IPS-18a (cell line): ENCODE measurements at regions not wholly inside any gene's neighbourhood (a gene's known extent, or its start where the extent isn't known, plus 50 kb on each side); places are given as distances from the start of the nearest gene placed in this dataset.

Experiments
- H3K27ac ChIP-seq: one replicate; pipeline ENCODE4 v1.5.1; 2013; ENCODE audit warnings: low read length
- H3K27me3 ChIP-seq: one replicate; pipeline ENCODE4 v1.6.1; 2013; ENCODE audit warnings: mild to moderate bottlenecking, low read length; ENCODE audit not compliant: control insufficient read depth, insufficient read depth
- H3K36me3 ChIP-seq: one replicate; pipeline ENCODE4 v1.6.1; 2013; ENCODE audit warnings: low read depth, low read length; ENCODE audit not compliant: control insufficient read depth
- H3K4me1 ChIP-seq: one replicate; pipeline ENCODE4 v1.6.1; 2013; ENCODE audit warnings: low read depth, low read length; ENCODE audit not compliant: control insufficient read depth
- H3K4me3 ChIP-seq: one replicate; pipeline ENCODE4 v1.5.1; 2013; ENCODE audit warnings: low read length
- H3K9ac ChIP-seq: one replicate; pipeline ENCODE4 v1.6.1; 2013; ENCODE audit warnings: mild to moderate bottlenecking, low read length, moderate library complexity
- H3K9me3 ChIP-seq: one replicate; pipeline ENCODE4 v1.6.1; 2013; ENCODE audit warnings: low read depth, low read length; ENCODE audit not compliant: control insufficient read depth

- Histone ChIP-seq H3K9ac (no peak overlapping the region), H3K27ac (no peak overlapping the region), H3K9me3 (no peaks in the 10 kb centered on the region), H3K4me3 (no peak overlapping the region), H3K4me1 (no peaks in the 10 kb centered on the region), H3K27me3 (no peaks in the 10 kb centered on the region), H3K36me3 (no peaks in the 10 kb centered on the region)
Measured at GRCh38 chr7:3094701-3095445, 51.2 kb upstream of the CARD11 start.

GRCh38 chr7:3097734-3098133 lies 54.1 kb upstream of the CARD11 start:
- H3K4me3 ChIP-seq, result no peak overlapping the region
- H3K9me3 ChIP-seq, result no peaks in the 10 kb centered on the region
- no peak overlapping the region for H3K27ac ChIP-seq
- H3K36me3 ChIP-seq, result no peaks in the 10 kb centered on the region
- no peaks in the 10 kb centered on the region for H3K27me3 ChIP-seq
- no peak overlapping the region for H3K9ac ChIP-seq
- no peaks in the 10 kb centered on the region for H3K4me1 ChIP-seq

GRCh38 chr7:3102159-3102558 lies 58.5 kb upstream of the CARD11 start:
- no peaks in the 10 kb centered on the region for H3K36me3 ChIP-seq
- no peak overlapping the region for H3K4me3 ChIP-seq
- no peaks in the 10 kb centered on the region for H3K27me3 ChIP-seq
- no peak overlapping the region for H3K27ac ChIP-seq
- no peaks in the 10 kb centered on the region for H3K9me3 ChIP-seq
- H3K4me1 ChIP-seq, result no peaks in the 10 kb centered on the region
- no peak overlapping the region for H3K9ac ChIP-seq

GRCh38 chr7:3103614-3104398 lies 60.1 kb upstream of the CARD11 start:
- Histone ChIP-seq H3K9me3 (no peaks in the 10 kb centered on the region), H3K27ac (no peak overlapping the region), H3K27me3 (no peaks in the 10 kb centered on the region), H3K36me3 (no peaks in the 10 kb centered on the region), H3K4me1 (no peaks in the 10 kb centered on the region), H3K9ac (no peak overlapping the region), H3K4me3 (no peak overlapping the region)

GRCh38 chr7:3105856-3106255 lies 62.2 kb upstream of the CARD11 start:
- H3K27ac ChIP-seq, result no peak overlapping the region
- H3K9me3 ChIP-seq, result no peaks in the 10 kb centered on the region
- no peak overlapping the region for H3K4me3 ChIP-seq
- no peaks in the 10 kb centered on the region for H3K27me3 ChIP-seq
- no peaks in the 10 kb centered on the region for H3K4me1 ChIP-seq
- H3K9ac ChIP-seq, result no peak overlapping the region
- no peaks in the 10 kb centered on the region for H3K36me3 ChIP-seq

GRCh38 chr7:3106361-3106826 lies 62.7 kb upstream of the CARD11 start:
- no peaks in the 10 kb centered on the region for H3K36me3 ChIP-seq
- no peaks in the 10 kb centered on the region for H3K27me3 ChIP-seq
- no peak overlapping the region for H3K4me3 ChIP-seq
- H3K9ac ChIP-seq, result no peak overlapping the region
- H3K4me1 ChIP-seq, result no peaks in the 10 kb centered on the region
- H3K27ac ChIP-seq, result no peak overlapping the region
- H3K9me3 ChIP-seq, result no peaks in the 10 kb centered on the region

- Histone ChIP-seq H3K4me1 (no peaks in the 10 kb centered on the region), H3K4me3 (no peak overlapping the region), H3K27me3 (no peaks in the 10 kb centered on the region), H3K9ac (no peak overlapping the region), H3K9me3 (no peaks in the 10 kb centered on the region), H3K36me3 (no peaks in the 10 kb centered on the region), H3K27ac (no peak overlapping the region)
Measured at GRCh38 chr7:3107228-3107763, 63.6 kb upstream of the CARD11 start.

- Histone ChIP-seq H3K4me1 (no peaks in the 10 kb centered on the region), H3K9ac (no peak overlapping the region), H3K27me3 (no peaks in the 10 kb centered on the region), H3K4me3 (no peak overlapping the region), H3K9me3 (no peaks in the 10 kb centered on the region), H3K36me3 (no peaks in the 10 kb centered on the region), H3K27ac (no peak overlapping the region)
Measured at GRCh38 chr7:3107889-3108570, 64.4 kb upstream of the CARD11 start.

- no peaks in the 10 kb centered on the region for H3K27me3 ChIP-seq
- no peaks in the 10 kb centered on the region for H3K9me3 ChIP-seq
- no peaks in the 10 kb centered on the region for H3K36me3 ChIP-seq
- H3K4me1 ChIP-seq, result no peaks in the 10 kb centered on the region
- no peak overlapping the region for H3K9ac ChIP-seq
- H3K27ac ChIP-seq, result no peak overlapping the region
- H3K4me3 ChIP-seq, result no peak overlapping the region
Measured at GRCh38 chr7:3109311-3109915, 65.7 kb upstream of the CARD11 start.

- Histone ChIP-seq H3K36me3 (no peaks in the 10 kb centered on the region), H3K9ac (no peak overlapping the region), H3K4me3 (no peak overlapping the region), H3K27ac (no peak overlapping the region), H3K4me1 (no peaks in the 10 kb centered on the region), H3K9me3 (no peaks in the 10 kb centered on the region), H3K27me3 (no peaks in the 10 kb centered on the region)
Measured at GRCh38 chr7:3112479-3113134, 68.9 kb upstream of the CARD11 start.

- Histone ChIP-seq H3K36me3 (no peaks in the 10 kb centered on the region), H3K9me3 (no peaks in the 10 kb centered on the region), H3K4me3 (no peak overlapping the region), H3K27me3 (no peaks in the 10 kb centered on the region), H3K4me1 (no peaks in the 10 kb centered on the region), H3K9ac (no peak overlapping the region), H3K27ac (no peak overlapping the region)
Measured at GRCh38 chr7:3114917-3115316, 71.2 kb upstream of the CARD11 start.
